ENCODE measurements at regions not wholly inside any gene's neighbourhood (a gene's known extent, or its start where the extent isn't known, plus 50 kb on each side); places are given as distances from the start of the nearest gene placed in this dataset.

GRCh38 chr15:96180087-96180748 lies 150.3 kb upstream of the NR2F2 start:
- no peak for TF ChIP-seq CTCF (IDR thresholded peaks at IDR 0.05)
- TF ChIP-seq POLR2A (IDR thresholded peaks at IDR 0.05): no peak

All from uterus (tissue), 2 donors.